NB4 (cell line): ENCODE measurements at regions not wholly inside any gene's neighbourhood (a gene's known extent, or its start where the extent isn't known, plus 50 kb on each side); places are given as distances from the start of the nearest gene placed in this dataset.

Experiments
- POLR2A ChIP-seq: IDR thresholded peaks from 2 replicates; pipeline ENCODE4 v1.6.1; 2011; ENCODE audit warnings: mild to moderate bottlenecking; ENCODE audit not compliant: insufficient read length; ENCODE audit errors: extremely low read depth
- TF ChIP-seq, protein P1 (sequence below): IDR thresholded peaks from one replicate; pipeline ENCODE4 v1.5.1; 2012; ENCODE audit warnings: low read depth, low read length

DNA sequence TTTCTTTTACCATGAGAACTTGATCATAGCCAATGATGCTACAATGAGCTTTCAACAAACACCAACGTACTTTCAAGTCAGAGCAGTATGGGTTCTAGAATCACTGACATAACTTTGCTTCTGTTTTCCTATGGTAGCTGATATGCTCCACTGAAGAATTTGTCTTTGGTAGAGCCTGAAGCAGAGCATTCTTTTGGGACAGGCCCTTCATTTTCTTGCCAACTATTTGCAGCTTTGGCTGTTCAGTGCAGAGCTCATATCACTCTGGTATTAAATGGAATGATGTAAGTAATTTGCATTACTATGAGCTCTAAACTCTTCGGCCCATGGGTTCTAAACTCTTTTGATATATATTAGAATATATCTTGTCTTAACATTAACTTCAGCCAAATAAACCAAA, 51.8 kb upstream of the APC start:
- TF ChIP-seq, protein P1, sequence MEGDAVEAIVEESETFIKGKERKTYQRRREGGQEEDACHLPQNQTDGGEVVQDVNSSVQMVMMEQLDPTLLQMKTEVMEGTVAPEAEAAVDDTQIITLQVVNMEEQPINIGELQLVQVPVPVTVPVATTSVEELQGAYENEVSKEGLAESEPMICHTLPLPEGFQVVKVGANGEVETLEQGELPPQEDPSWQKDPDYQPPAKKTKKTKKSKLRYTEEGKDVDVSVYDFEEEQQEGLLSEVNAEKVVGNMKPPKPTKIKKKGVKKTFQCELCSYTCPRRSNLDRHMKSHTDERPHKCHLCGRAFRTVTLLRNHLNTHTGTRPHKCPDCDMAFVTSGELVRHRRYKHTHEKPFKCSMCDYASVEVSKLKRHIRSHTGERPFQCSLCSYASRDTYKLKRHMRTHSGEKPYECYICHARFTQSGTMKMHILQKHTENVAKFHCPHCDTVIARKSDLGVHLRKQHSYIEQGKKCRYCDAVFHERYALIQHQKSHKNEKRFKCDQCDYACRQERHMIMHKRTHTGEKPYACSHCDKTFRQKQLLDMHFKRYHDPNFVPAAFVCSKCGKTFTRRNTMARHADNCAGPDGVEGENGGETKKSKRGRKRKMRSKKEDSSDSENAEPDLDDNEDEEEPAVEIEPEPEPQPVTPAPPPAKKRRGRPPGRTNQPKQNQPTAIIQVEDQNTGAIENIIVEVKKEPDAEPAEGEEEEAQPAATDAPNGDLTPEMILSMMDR: no peak
- TF ChIP-seq POLR2A: no peak
